IMR-90 (cell line): ENCODE measurements at regions not wholly inside any gene's neighbourhood (a gene's known extent, or its start where the extent isn't known, plus 50 kb on each side); places are given as distances from the start of the nearest gene placed in this dataset.

Experiments
- ATAC-seq: fragments of 200-7000 bp; cut with Tn5 transposase; 2 replicates; pipeline ENCODE4 v1.9.1; 2020; ENCODE audit warnings: low read depth, mild to moderate bottlenecking, moderate library complexity
- BruUV-seq: library from RNA; stranded (reverse); fragments of 400-500 nt; replicated peaks from 2 replicates; lab custom pipeline; 2021; lab: Mats Ljungman, UMichigan
- CTCF ChIA-PET: fragments of 300-600 bp; formaldehyde crosslinking; extraction: SDS; loops from one replicate; lab custom pipeline; 2021; ENCODE audit warnings: antibody characterized with exemption; lab: Yijun Ruan, JAX
- POLR2A ChIA-PET: fragments of 300-600 bp; sonication (Branson Sonifier 250); formaldehyde crosslinking; loops from one replicate; lab custom pipeline; 2022; ENCODE audit warnings: antibody characterized with exemption; ENCODE audit not compliant: unreplicated experiment; lab: Charles Lee
- DNase-seq: peaks from one replicate; pipeline ENCODE4 v3.0.0; 2013
- H2AFZ ChIP-seq: replicated peaks from 2 replicates; pipeline ENCODE3; 2013; ENCODE audit warnings: low read length, mild to moderate bottlenecking; ENCODE audit not compliant: poor library complexity
- H2AK5ac ChIP-seq: 2 replicates; pipeline ENCODE4 v1.6.1; 2013; ENCODE audit warnings: low read depth, low read length, inconsistent platforms
- H2AK9ac ChIP-seq: replicated peaks from 2 replicates; pipeline ENCODE3; 2013; ENCODE audit warnings: mild to moderate bottlenecking, low read depth, low read length, moderate library complexity; ENCODE audit not compliant: poor library complexity
- H2BK120ac ChIP-seq: 2 replicates; pipeline ENCODE4 v1.6.1; 2013; ENCODE audit warnings: low read depth, low read length, inconsistent platforms
- H2BK15ac ChIP-seq: 3 replicates; pipeline ENCODE4 v1.6.1; 2013; ENCODE audit warnings: low read depth, low read length, inconsistent platforms
- H2BK20ac ChIP-seq: 2 replicates; pipeline ENCODE4 v1.6.1; 2013; ENCODE audit warnings: low read depth, mild to moderate bottlenecking, inconsistent platforms, low read length, moderate library complexity
- H2BK5ac ChIP-seq: 2 replicates; pipeline ENCODE4 v1.6.1; 2013; ENCODE audit warnings: mild to moderate bottlenecking, low read depth, low read length, inconsistent platforms; ENCODE audit not compliant: poor library complexity, severe bottlenecking
- H3K14ac ChIP-seq: replicated peaks from 2 replicates; pipeline ENCODE4 v1.6.1; 2013; ENCODE audit warnings: low read depth, low read length, inconsistent platforms
- H3K18ac ChIP-seq: 2 replicates; pipeline ENCODE4 v1.6.1; 2013; ENCODE audit warnings: low read depth, low read length, control low read depth
- H3K23ac ChIP-seq: 2 replicates; pipeline ENCODE4 v1.6.1; 2013; ENCODE audit warnings: low read depth, low read length, inconsistent platforms
- H3K27ac ChIP-seq: 2 replicates; pipeline ENCODE4 v1.5.1; 2013; ENCODE audit warnings: mild to moderate bottlenecking, control low read depth, low read length; ENCODE audit not compliant: insufficient read depth
- H3K27me3 ChIP-seq: 2 replicates; pipeline ENCODE4 v1.6.1; 2013; ENCODE audit warnings: low read length; ENCODE audit not compliant: control insufficient read depth, insufficient read depth
- H3K36me3 ChIP-seq: 2 replicates; pipeline ENCODE4 v1.6.1; 2013; ENCODE audit warnings: low read length, mixed read lengths; ENCODE audit not compliant: control insufficient read depth, insufficient read depth
- H3K4ac ChIP-seq: 2 replicates; pipeline ENCODE4 v1.6.1; 2013; ENCODE audit warnings: low read depth, low read length, inconsistent platforms
- H3K4me1 ChIP-seq: 2 replicates; pipeline ENCODE4 v1.6.1; 2013; ENCODE audit warnings: low read length, mixed read lengths; ENCODE audit not compliant: control insufficient read depth, insufficient read depth
- H3K4me2 ChIP-seq: 2 replicates; pipeline ENCODE4 v1.6.1; 2013; ENCODE audit warnings: low read depth, mild to moderate bottlenecking, control low read depth, low read length, moderate library complexity
- H3K4me3 ChIP-seq: 2 replicates; pipeline ENCODE4 v1.5.1; 2013; ENCODE audit warnings: low read depth, mild to moderate bottlenecking, control low read depth, low read length, moderate library complexity; ENCODE audit not compliant: insufficient read depth
- H3K56ac ChIP-seq: 2 replicates; pipeline ENCODE4 v1.6.1; 2013; ENCODE audit warnings: low read length, inconsistent platforms; ENCODE audit not compliant: insufficient read depth; ENCODE audit errors: extremely low read depth
- H3K79me1 ChIP-seq, 2 experiments: 2 replicates each; pipeline ENCODE4 v1.6.1; 2013; ENCODE audit warnings: low read length in 2 of 2, inconsistent platforms in 1 of 2, low read depth in 1 of 2
- H3K9ac ChIP-seq: 2 replicates; pipeline ENCODE4 v1.6.1; 2013; ENCODE audit warnings: low read depth, low read length, control low read depth
- H3K9me1 ChIP-seq: 2 replicates; pipeline ENCODE4 v1.6.1; 2013; ENCODE audit warnings: low read length, inconsistent platforms; ENCODE audit not compliant: insufficient read depth
- H3K9me3 ChIP-seq: 2 replicates; pipeline ENCODE4 v1.6.1; 2013; ENCODE audit warnings: low read length; ENCODE audit not compliant: control insufficient read depth, insufficient read depth
- H4K20me1 ChIP-seq: 2 replicates; pipeline ENCODE4 v1.6.1; 2013; ENCODE audit warnings: low read length, inconsistent platforms; ENCODE audit not compliant: insufficient read depth
- H4K5ac ChIP-seq: 2 replicates; pipeline ENCODE4 v1.6.1; 2013; ENCODE audit warnings: mild to moderate bottlenecking, low read depth, low read length, control low read depth
- H4K8ac ChIP-seq, 2 experiments: 2 replicates each; pipeline ENCODE4 v1.6.1; 2013; ENCODE audit warnings: low read depth in 2 of 2, low read length in 2 of 2, control low read depth in 1 of 2, inconsistent platforms in 1 of 2
- H4K91ac ChIP-seq: 2 replicates; pipeline ENCODE4 v1.6.1; 2013; ENCODE audit warnings: low read depth, low read length, inconsistent platforms; ENCODE audit not compliant: insufficient read depth
- CEBPB ChIP-seq: IDR thresholded peaks from 2 replicates; pipeline ENCODE4 v1.6.1; 2012; ENCODE audit warnings: low read depth, low read length, improper control_type of control experiment
- FOS ChIP-seq: fragments of 150-350 bp; IDR thresholded peaks from 2 replicates; pipeline ENCODE4 v1.6.1; 2016; ENCODE audit warnings: low read depth, low read length
- MAFK ChIP-seq: IDR thresholded peaks from 2 replicates; pipeline ENCODE4 v1.6.1; 2012; ENCODE audit warnings: low read depth, low read length, improper control_type of control experiment
- MXI1 ChIP-seq: IDR thresholded peaks from 2 replicates; pipeline ENCODE4 v1.6.1; 2012; ENCODE audit warnings: low read depth, mild to moderate bottlenecking, low read length, moderate library complexity, borderline replicate concordance
- NFE2L2 ChIP-seq: fragments of 150-350 bp; IDR thresholded peaks from 2 replicates; pipeline ENCODE4 v1.6.1; 2016; ENCODE audit warnings: low read depth, mild to moderate bottlenecking, low read length
- RAD21 ChIP-seq: IDR thresholded peaks from 2 replicates; pipeline ENCODE4 v1.6.1; 2012; ENCODE audit warnings: low read length, improper control_type of control experiment
- RCOR1 ChIP-seq: IDR thresholded peaks from 2 replicates; pipeline ENCODE4 v1.6.1; 2012; ENCODE audit warnings: mild to moderate bottlenecking, low read length, improper control_type of control experiment; ENCODE audit not compliant: insufficient replicate concordance
- RFX5 ChIP-seq: IDR thresholded peaks from 2 replicates; pipeline ENCODE4 v1.8.0; 2012; ENCODE audit warnings: low read depth, mild to moderate bottlenecking, low read length, moderate library complexity
- WGBS, 2 experiments: methylation state at CpG; one replicate each; pipeline versions ENCODE4 v1.1.5 to v1.1.7; 2013; ENCODE audit warnings: missing lambda C conversion rate in 2 of 2; ENCODE audit not compliant: insufficient read length in 1 of 2; ENCODE audit errors: extremely low coverage in 2 of 2; 5-methylcytosine and 5-hydroxymethylcytosine counted together
- dilution Hi-C: fragments of 300-500 bp; cut with HindIII; formaldehyde crosslinking; loops from one replicate; pipeline ENCODE4 v1.14.3; 2018; ENCODE audit warnings: low sequenced_read_pairs; ENCODE audit not compliant: unreplicated experiment
- in situ Hi-C: fragments of 300-500 bp; cut with MboI; formaldehyde crosslinking; loops from 3 replicates; pipeline ENCODE4 v1.14.3; 2019; ENCODE audit warnings: low sequenced_read_pairs, inconsistent platforms, mixed read lengths
- intact Hi-C: fragments of 100-400 bp; cut with micrococcal nuclease; formaldehyde crosslinking; loops from 2 replicates; pipeline ENCODE4 v1.10.0; 2022

GRCh38 chr16:17619261-17619660, 148.5 kb upstream of the XYLT1 start:
- ChIA-PET POLR2A (no interaction called here), CTCF (interaction anchor here (0.8 kb wide), 1 partner anchor 100 kb away, joined by 3 read pairs; no protein-coding TSS in a partner anchor)
- no peak overlapping the region for H4K91ac ChIP-seq
- TF ChIP-seq MXI1 (no peak), FOS (no peak), MAFK (no peak), RCOR1 (no peak), RFX5 (no peak), CEBPB (no peak), RAD21 (no peak), NFE2L2 (no peak)
- in situ Hi-C loops = no loop called here
- WGBS, 2 experiments = no CpG with 5 or more reads among the region's 8 CpGs
- H3K9ac ChIP-seq = no peak overlapping the region
- no peak overlapping the region for H2BK20ac ChIP-seq
- H3K27me3 ChIP-seq = no peaks in the 10 kb centered on the region
- H2AK5ac ChIP-seq = no peak overlapping the region
- no peaks in the 10 kb centered on the region for H3K9me1 ChIP-seq
- H3K79me1 ChIP-seq = no peaks in the 10 kb centered on the region
- no peak overlapping the region for H3K4me3 ChIP-seq
- no TSS peak for BruUV-seq
- H2AK9ac ChIP-seq = no peak overlapping the region
- intact Hi-C loops = no loop called here
- no peak overlapping the region for H3K56ac ChIP-seq
- H3K27ac ChIP-seq = no peak overlapping the region
- DNase-seq (no peak), ATAC-seq (no peak)
- no peak overlapping the region for H3K23ac ChIP-seq
- no peak overlapping the region for H3K4ac ChIP-seq
- H3K36me3 ChIP-seq = no peaks in the 10 kb centered on the region
- no peak overlapping the region for H3K18ac ChIP-seq
- H4K5ac ChIP-seq = no peak overlapping the region
- no peak overlapping the region for H2AFZ ChIP-seq
- H3K14ac ChIP-seq = no peak overlapping the region
- no peak overlapping the region for H4K8ac ChIP-seq
- no peak overlapping the region for H2BK120ac ChIP-seq
- H3K4me1 ChIP-seq = no peaks in the 10 kb centered on the region
- dilution Hi-C loops = no loop called here
- no peak overlapping the region for H3K4me2 ChIP-seq
- H2BK15ac ChIP-seq = no peak overlapping the region
- no peak overlapping the region for H2BK5ac ChIP-seq
- no peaks in the 10 kb centered on the region for H4K20me1 ChIP-seq
- H3K9me3 ChIP-seq = no peaks in the 10 kb centered on the region
